Progenitor cell of endocrine pancreas (in vitro differentiated cells): ENCODE measurements at regions not wholly inside any gene's neighbourhood (a gene's known extent, or its start where the extent isn't known, plus 50 kb on each side); places are given as distances from the start of the nearest gene placed in this dataset.

Source experiments
- DNase-seq: peaks from one replicate; pipeline ENCODE4 v3.0.0; 2021; ENCODE audit warnings: low spot score; ENCODE audit not compliant: unreplicated experiment
- H3K27ac Mint-ChIP-seq: 2 replicates; pipeline ENCODE4 v1.8.0; 2021; ENCODE audit warnings: mild to moderate bottlenecking, moderate library complexity, mixed read lengths
- H3K27me3 Mint-ChIP-seq: 2 replicates; pipeline ENCODE4 v1.8.0; 2021; ENCODE audit warnings: mixed read lengths
- H3K36me3 Mint-ChIP-seq: 2 replicates; pipeline ENCODE4 v1.8.0; 2022; ENCODE audit warnings: mixed read lengths; ENCODE audit not compliant: insufficient read depth
- H3K4me1 Mint-ChIP-seq: 2 replicates; pipeline ENCODE4 v1.8.0; 2021; ENCODE audit warnings: low read depth, mixed read lengths
- H3K4me3 Mint-ChIP-seq: 2 replicates; pipeline ENCODE4 v1.8.0; 2021; ENCODE audit warnings: low read depth, mild to moderate bottlenecking, moderate library complexity, mixed read lengths
- H3K9me3 Mint-ChIP-seq: 2 replicates; pipeline ENCODE4 v1.8.0; 2021; ENCODE audit warnings: low read depth, mixed read lengths
- CTCF ChIP-seq: fragments of 200-600 bp; sonication (generic); IDR thresholded peaks from one replicate; pipeline ENCODE4 v1.5.0; 2021; ENCODE audit warnings: antibody characterized with exemption, mild to moderate bottlenecking; ENCODE audit not compliant: unreplicated experiment

- no peak for DNase-seq
- Mint-ChIP-seq H3K27me3 (no peaks in the 10 kb centered on the region), H3K4me1 (peaks cover 7% of the 10 kb centered on the region), H3K4me3 (no peak overlapping the region), H3K9me3 (peaks cover 4% of the 10 kb centered on the region), H3K27ac (no peak overlapping the region), H3K36me3 (no peaks in the 10 kb centered on the region)
- TF ChIP-seq CTCF = no peak
These were observed 366.2 kb upstream of the TMEM229A start for GRCh38 chr7:124398937-124399552.

- Mint-ChIP-seq H3K4me3 (no peak overlapping the region), H3K9me3 (peaks cover 4% of the 10 kb centered on the region), H3K27ac (no peak overlapping the region), H3K27me3 (no peaks in the 10 kb centered on the region), H3K36me3 (no peaks in the 10 kb centered on the region), H3K4me1 (peaks cover 3% of the 10 kb centered on the region)
- TF ChIP-seq CTCF = no peak
- no peak for DNase-seq
These were observed 364.3 kb upstream of the TMEM229A start for GRCh38 chr7:124397134-124397533.

- no peak for TF ChIP-seq CTCF
- H3K4me1 Mint-ChIP-seq = no peaks in the 10 kb centered on the region
- H3K27ac Mint-ChIP-seq = no peak overlapping the region
- H3K4me3 Mint-ChIP-seq = no peak overlapping the region
- H3K36me3 Mint-ChIP-seq = no peaks in the 10 kb centered on the region
- no peak for DNase-seq
- no peaks in the 10 kb centered on the region for H3K9me3 Mint-ChIP-seq
- no peaks in the 10 kb centered on the region for H3K27me3 Mint-ChIP-seq
These were observed 357.4 kb upstream of the TMEM229A start for GRCh38 chr7:124390301-124390700.

DNA sequence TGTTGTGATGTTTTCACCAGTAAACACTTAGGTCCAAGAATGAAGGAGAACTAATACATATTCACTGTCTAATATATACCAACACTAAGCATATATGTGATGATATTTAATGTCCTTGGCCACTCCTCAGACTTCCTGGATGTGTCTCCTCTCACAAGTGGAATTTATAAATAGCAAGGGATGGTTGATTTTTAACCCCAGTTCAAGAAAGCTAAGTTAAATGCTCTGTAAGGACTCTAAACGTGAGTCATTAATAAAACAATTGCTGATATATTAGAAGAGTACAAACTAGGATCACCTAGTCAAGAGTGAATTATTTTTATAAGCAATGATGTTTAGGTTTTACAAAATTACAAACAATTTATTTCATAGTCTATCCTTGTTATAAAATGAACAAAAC, 355.9 kb upstream of the TMEM229A start:
- H3K9me3 Mint-ChIP-seq = no peaks in the 10 kb centered on the region
- no peak for DNase-seq
- H3K4me1 Mint-ChIP-seq = no peaks in the 10 kb centered on the region
- no peak overlapping the region for H3K4me3 Mint-ChIP-seq
- TF ChIP-seq CTCF = no peak
- no peaks in the 10 kb centered on the region for H3K36me3 Mint-ChIP-seq
- no peak overlapping the region for H3K27ac Mint-ChIP-seq
- H3K27me3 Mint-ChIP-seq = no peaks in the 10 kb centered on the region

DNA sequence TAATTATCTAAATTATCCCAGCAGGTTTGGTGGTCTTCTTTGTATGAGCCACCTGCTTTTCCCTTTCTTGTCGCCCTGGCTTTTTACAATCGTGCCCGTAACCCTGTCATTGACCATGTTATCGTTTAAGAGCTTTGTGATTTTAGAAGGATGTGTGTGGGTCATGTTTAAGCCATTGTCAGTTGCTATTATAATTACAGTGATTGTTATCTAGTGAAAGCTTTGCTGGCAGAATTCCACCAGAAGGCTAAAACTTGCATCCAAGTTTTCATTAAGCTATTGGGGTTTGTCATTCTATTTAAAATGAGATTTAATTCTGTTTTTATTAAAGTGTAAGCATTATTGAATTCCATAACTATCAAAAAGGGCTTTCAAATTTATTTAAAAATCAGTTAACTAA, 354.2 kb upstream of the TMEM229A start:
- Mint-ChIP-seq H3K36me3 (no peaks in the 10 kb centered on the region), H3K27me3 (no peaks in the 10 kb centered on the region), H3K4me1 (no peaks in the 10 kb centered on the region), H3K4me3 (no peak overlapping the region), H3K27ac (no peak overlapping the region), H3K9me3 (no peaks in the 10 kb centered on the region)
- no peak for TF ChIP-seq CTCF
- no peak for DNase-seq
